Astrocyte of the cerebellum (primary cell): ENCODE measurements at regions not wholly inside any gene's neighbourhood (a gene's known extent, or its start where the extent isn't known, plus 50 kb on each side); places are given as distances from the start of the nearest gene placed in this dataset.

Experiments
- DNase-seq: peaks from one replicate; pipeline ENCODE4 v3.0.0-alpha.2; 2011; ENCODE audit warnings: low read depth
- H3K4me3 ChIP-seq: 2 replicates; pipeline ENCODE4 v1.5.1; 2011; ENCODE audit warnings: mild to moderate bottlenecking, low read depth, low read length, moderate library complexity
- CTCF ChIP-seq: IDR thresholded peaks from 2 replicates; pipeline ENCODE4 v1.5.1; 2012; ENCODE audit warnings: low read length, low read depth, moderate library complexity, mild to moderate bottlenecking; ENCODE audit errors: missing control alignments
- in situ Hi-C: cut with HindIII; loops from 2 replicates; pipeline ENCODE4 v1.10.0; 2017; ENCODE audit warnings: low sequenced_read_pairs

- in situ Hi-C loops, result no loop called here
- no peak overlapping the region for H3K4me3 ChIP-seq
- no peak for DNase-seq
- TF ChIP-seq CTCF, result no peak
Observed at GRCh38 chr17:14919631-14920213, 345.4 kb downstream of the PMP22 start.

- in situ Hi-C loops, result no loop called here
- TF ChIP-seq CTCF, result no peak
- DNase-seq, result no peak
- H3K4me3 ChIP-seq, result no peak overlapping the region
Observed at GRCh38 chr17:14919094-14919493, 346.0 kb downstream of the PMP22 start.

GRCh38 chr17:14918540-14918939 lies 346.6 kb downstream of the PMP22 start:
- TF ChIP-seq CTCF, result no peak
- in situ Hi-C loops, result no loop called here
- H3K4me3 ChIP-seq, result no peak overlapping the region
- DNase-seq, result no peak

- TF ChIP-seq CTCF, result no peak
- no peak for DNase-seq
- in situ Hi-C loops, result no loop called here
- H3K4me3 ChIP-seq, result no peak overlapping the region
Observed at GRCh38 chr17:14910916-14911315, 354.2 kb downstream of the PMP22 start.

GRCh38 chr17:14904386-14904785 lies 360.7 kb downstream of the PMP22 start:
- DNase-seq, result no peak
- H3K4me3 ChIP-seq, result no peak overlapping the region
- no peak for TF ChIP-seq CTCF
- in situ Hi-C loops, result no loop called here

GRCh38 chr17:14903854-14904253 lies 361.3 kb downstream of the PMP22 start:
- no peak for DNase-seq
- no peak overlapping the region for H3K4me3 ChIP-seq
- in situ Hi-C loops, result no loop called here
- TF ChIP-seq CTCF, result no peak

- no peak for DNase-seq
- H3K4me3 ChIP-seq, result no peak overlapping the region
- in situ Hi-C loops, result no loop called here
- TF ChIP-seq CTCF, result no peak
Observed at GRCh38 chr17:14902803-14903202, 362.3 kb downstream of the PMP22 start.
